Natural killer cell (primary cell): ENCODE measurements at regions not wholly inside any gene's neighbourhood (a gene's known extent, or its start where the extent isn't known, plus 50 kb on each side); places are given as distances from the start of the nearest gene placed in this dataset.

Experiments used
- ATAC-seq, 3 donors: fragments of 150-1000 bp in 2 of 3; fragments of 200-7000 bp in 1 of 3; cut with Tn5 transposase; 1 replicate in 1 of 3; 2 replicates in 2 of 3; pipeline ENCODE4 v1.10.0; 2021; ENCODE audit warnings: mild to moderate bottlenecking in 2 of 3, moderate library complexity in 2 of 3
- DNase-seq, 2 donors: peaks; one replicate each; pipeline versions ENCODE4 v3.0.0 to v3.0.0-alpha.2; 2013 to 2021; ENCODE audit warnings: mixed read lengths in 1 of 2
- H3K27ac ChIP-seq: one replicate; pipeline ENCODE4 v1.5.1; 2013; ENCODE audit warnings: mild to moderate bottlenecking, low read length
- H3K27me3 ChIP-seq: one replicate; pipeline ENCODE4 v1.6.1; 2013; ENCODE audit warnings: low read length; ENCODE audit not compliant: control insufficient read depth, insufficient read depth
- H3K36me3 ChIP-seq: one replicate; pipeline ENCODE4 v1.6.1; 2013; ENCODE audit warnings: low read length; ENCODE audit not compliant: control insufficient read depth, insufficient read depth
- H3K4me1 ChIP-seq: one replicate; pipeline ENCODE4 v1.6.1; 2013; ENCODE audit warnings: low read length; ENCODE audit not compliant: control insufficient read depth, insufficient read depth
- H3K4me3 ChIP-seq: one replicate; pipeline ENCODE4 v1.5.1; 2013; ENCODE audit warnings: low read length
- H3K9me3 ChIP-seq: one replicate; pipeline ENCODE4 v1.6.1; 2013; ENCODE audit warnings: low read length; ENCODE audit not compliant: control insufficient read depth, insufficient read depth
- H3K27ac Mint-ChIP-seq, 2 donors: one replicate each; pipeline ENCODE4 v1.8.0; 2022; ENCODE audit warnings: mild to moderate bottlenecking in 2 of 2, mixed read lengths in 2 of 2, moderate library complexity in 1 of 2
- H3K27me3 Mint-ChIP-seq, 2 donors: one replicate each; pipeline ENCODE4 v1.8.0; 2022; ENCODE audit warnings: low read depth in 2 of 2, mixed read lengths in 2 of 2
- H3K36me3 Mint-ChIP-seq: one replicate; pipeline ENCODE4 v1.8.0; 2022; ENCODE audit warnings: mixed read lengths
- H3K4me1 Mint-ChIP-seq, 2 donors: one replicate each; pipeline ENCODE4 v1.8.0; 2022; ENCODE audit warnings: mixed read lengths in 2 of 2
- H3K4me3 Mint-ChIP-seq: one replicate; pipeline ENCODE4 v1.8.0; 2022; ENCODE audit warnings: mild to moderate bottlenecking, moderate library complexity, mixed read lengths
- H3K9me3 Mint-ChIP-seq, 2 donors: one replicate each; pipeline ENCODE4 v1.8.0; 2022; ENCODE audit warnings: mixed read lengths in 2 of 2
- WGBS: methylation state at CpG from one replicate; pipeline ENCODE4 v1.1.7; 2013; ENCODE audit warnings: missing lambda C conversion rate; ENCODE audit not compliant: insufficient coverage; 5-methylcytosine and 5-hydroxymethylcytosine counted together
- intact Hi-C: fragments of 100-400 bp; cut with micrococcal nuclease; formaldehyde crosslinking; loops from one replicate; pipeline ENCODE4 v1.14.2; 2022
- TF ChIP-seq, protein P1 (sequence below): fragments of 200-600 bp; IDR thresholded peaks from one replicate; pipeline ENCODE4 v1.8.0; 2022; ENCODE audit warnings: antibody characterized with exemption

- Mint-ChIP-seq H3K4me1 (no peaks in the 10 kb centered on the region), H3K27ac (no peak overlapping the region), H3K4me3 (no peak overlapping the region), H3K36me3 (no peaks in the 10 kb centered on the region), H3K9me3 (no peaks in the 10 kb centered on the region), H3K27me3 (peaks cover 4 to 8% of the 10 kb centered on the region in 2 donors)
- ATAC-seq (no peak), DNase-seq (no peak)
- H3K27me3 ChIP-seq, result no peaks in the 10 kb centered on the region
- no peak overlapping the region for H3K27ac ChIP-seq
- WGBS, result 78% methylated on average over 2 of the region's 2 CpGs
- TF ChIP-seq, protein P1, sequence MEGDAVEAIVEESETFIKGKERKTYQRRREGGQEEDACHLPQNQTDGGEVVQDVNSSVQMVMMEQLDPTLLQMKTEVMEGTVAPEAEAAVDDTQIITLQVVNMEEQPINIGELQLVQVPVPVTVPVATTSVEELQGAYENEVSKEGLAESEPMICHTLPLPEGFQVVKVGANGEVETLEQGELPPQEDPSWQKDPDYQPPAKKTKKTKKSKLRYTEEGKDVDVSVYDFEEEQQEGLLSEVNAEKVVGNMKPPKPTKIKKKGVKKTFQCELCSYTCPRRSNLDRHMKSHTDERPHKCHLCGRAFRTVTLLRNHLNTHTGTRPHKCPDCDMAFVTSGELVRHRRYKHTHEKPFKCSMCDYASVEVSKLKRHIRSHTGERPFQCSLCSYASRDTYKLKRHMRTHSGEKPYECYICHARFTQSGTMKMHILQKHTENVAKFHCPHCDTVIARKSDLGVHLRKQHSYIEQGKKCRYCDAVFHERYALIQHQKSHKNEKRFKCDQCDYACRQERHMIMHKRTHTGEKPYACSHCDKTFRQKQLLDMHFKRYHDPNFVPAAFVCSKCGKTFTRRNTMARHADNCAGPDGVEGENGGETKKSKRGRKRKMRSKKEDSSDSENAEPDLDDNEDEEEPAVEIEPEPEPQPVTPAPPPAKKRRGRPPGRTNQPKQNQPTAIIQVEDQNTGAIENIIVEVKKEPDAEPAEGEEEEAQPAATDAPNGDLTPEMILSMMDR, result no peak
- no peaks in the 10 kb centered on the region for H3K36me3 ChIP-seq
- H3K4me3 ChIP-seq, result no peak overlapping the region
- no peaks in the 10 kb centered on the region for H3K4me1 ChIP-seq
- intact Hi-C loops, result no loop called here
- H3K9me3 ChIP-seq, result no peaks in the 10 kb centered on the region
These were observed 112.7 kb downstream of the NPIPB5 start for GRCh38 chr16:22623351-22623781.

DNA sequence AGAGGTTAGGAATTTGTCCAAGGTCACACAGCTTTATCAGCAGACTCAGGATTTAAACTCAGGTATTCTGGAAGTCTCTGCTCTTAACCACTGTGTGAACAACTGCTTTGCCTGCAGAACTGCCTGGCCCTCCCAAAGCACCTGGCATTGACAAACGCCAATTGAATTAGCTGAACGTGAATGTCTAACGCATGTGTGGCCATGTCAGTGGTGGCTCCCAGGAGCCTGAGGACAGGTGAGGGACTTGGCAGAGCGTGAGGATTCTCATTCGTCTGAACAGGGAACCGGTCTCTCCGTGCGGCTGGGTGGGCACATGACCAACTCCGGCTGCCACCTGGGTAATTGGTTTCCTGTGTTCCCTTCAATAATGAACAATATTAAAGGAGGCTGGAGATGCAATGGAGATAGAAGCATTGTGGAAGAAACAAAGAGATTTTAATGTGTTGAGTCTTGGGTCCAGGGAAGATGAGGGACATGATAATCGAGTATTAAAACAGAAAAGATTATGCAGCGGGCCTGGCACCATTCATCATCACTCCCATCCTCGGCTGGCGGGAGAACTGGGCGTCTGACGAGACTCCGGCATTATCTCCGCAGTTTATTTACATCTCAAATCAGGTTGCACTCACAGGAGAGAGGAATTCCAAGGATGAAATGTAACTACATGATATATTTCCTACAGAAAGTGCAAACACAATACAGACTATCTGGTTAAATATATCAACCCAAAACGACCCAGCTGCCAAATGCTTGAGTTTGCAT lies 113.5 kb downstream of the NPIPB5 start:
- intact Hi-C loops, result no loop called here
- ATAC-seq, result no peak
- H3K9me3 Mint-ChIP-seq, result no peaks in the 10 kb centered on the region

GRCh38 chr16:22624800-22625533 lies 114.3 kb downstream of the NPIPB5 start:
- intact Hi-C loops, result no loop called here
- no peaks in the 10 kb centered on the region for H3K36me3 Mint-ChIP-seq

More for the DNA sequence above, 113.5 kb downstream of the NPIPB5 start:
- no peaks in the 10 kb centered on the region for H3K4me1 Mint-ChIP-seq
- TF ChIP-seq, protein P1, result no peak
- WGBS, result 88% methylated on average over 18 of the region's 18 CpGs
- H3K27ac Mint-ChIP-seq, result no peak overlapping the region
- Histone ChIP-seq H3K9me3 (no peaks in the 10 kb centered on the region), H3K4me3 (no peak overlapping the region), H3K36me3 (no peaks in the 10 kb centered on the region), H3K27me3 (no peaks in the 10 kb centered on the region), H3K27ac (no peak overlapping the region), H3K4me1 (no peaks in the 10 kb centered on the region)
- H3K36me3 Mint-ChIP-seq, result no peaks in the 10 kb centered on the region
- H3K27me3 Mint-ChIP-seq, result no peaks in the 10 kb centered on the region
- DNase-seq, result no peak
- H3K4me3 Mint-ChIP-seq, result no peak overlapping the region

More at GRCh38 chr16:22624800-22625533, 114.3 kb downstream of the NPIPB5 start:
- Histone ChIP-seq H3K36me3 (no peaks in the 10 kb centered on the region), H3K9me3 (no peaks in the 10 kb centered on the region), H3K4me3 (no peak overlapping the region), H3K27ac (no peak overlapping the region), H3K4me1 (no peaks in the 10 kb centered on the region), H3K27me3 (no peaks in the 10 kb centered on the region)
- DNase-seq (no peak), ATAC-seq (no peak)
- Mint-ChIP-seq H3K27me3 (no peaks in the 10 kb centered on the region), H3K4me3 (no peak overlapping the region), H3K27ac (no peak overlapping the region), H3K4me1 (no peaks in the 10 kb centered on the region), H3K9me3 (no peaks in the 10 kb centered on the region)
- TF ChIP-seq, protein P1, result no peak
- WGBS, result 67% methylated on average over 6 of the region's 7 CpGs
